Panc1 (cell line): ENCODE measurements at regions not wholly inside any gene's neighbourhood (a gene's known extent, or its start where the extent isn't known, plus 50 kb on each side); places are given as distances from the start of the nearest gene placed in this dataset.

Source experiments
- CTCF ChIP-seq: fragments of 450-650 bp; IDR thresholded peaks from 2 replicates; pipeline ENCODE4 v1.5.1; 2017; ENCODE audit warnings: mild to moderate bottlenecking
- POLR2AphosphoS5 ChIP-seq: IDR thresholded peaks from 2 replicates; pipeline ENCODE4 v1.6.1; 2012; ENCODE audit warnings: mild to moderate bottlenecking, low read depth, low read length, moderate library complexity
- REST ChIP-seq, 2 experiments: IDR thresholded peaks; 2 replicates each; pipeline ENCODE4 v1.6.1; 2011 to 2012; ENCODE audit warnings: low read depth in 2 of 2, control low read depth in 1 of 2, low read length in 1 of 2, mild to moderate bottlenecking in 1 of 2, moderate library complexity in 1 of 2; ENCODE audit not compliant: insufficient read depth in 1 of 2
- SIN3A ChIP-seq: IDR thresholded peaks from 2 replicates; pipeline ENCODE4 v1.6.1; 2012; ENCODE audit warnings: low read depth, mild to moderate bottlenecking, low read length, moderate library complexity, borderline replicate concordance; ENCODE audit not compliant: insufficient read depth
- TCF7L2 ChIP-seq: IDR thresholded peaks from 2 replicates; pipeline ENCODE4 v1.6.1; 2011; ENCODE audit warnings: mild to moderate bottlenecking, low read depth, low read length, inconsistent platforms

GRCh38 chr1:98005326-98006010 is 84.6 kb upstream of the DPYD start:
- TF ChIP-seq CTCF (no peak), POLR2AphosphoS5 (no peak), TCF7L2 (no peak), REST (IDR thresholded peaks at IDR 0.05; ENCODE audit: insufficient read depth in 1 of 2, low read depth in 2 of 2, low read length in 1 of 2) (no peak), SIN3A (no peak)
